CD4-positive, CD25-positive, alpha-beta regulatory T cell (primary cell): ENCODE measurements at regions not wholly inside any gene's neighbourhood (a gene's known extent, or its start where the extent isn't known, plus 50 kb on each side); places are given as distances from the start of the nearest gene placed in this dataset.

Source experiments
- ATAC-seq, 2 donors: fragments of 150-1000 bp; cut with Tn5 transposase; one replicate each; pipeline ENCODE4 v1.10.0; 2021; ENCODE audit warnings: low read depth in 2 of 2, moderate number of reproducible peaks in 2 of 2, moderate library complexity in 1 of 2
- DNase-seq, 3 donors: peaks; one replicate each; pipeline versions ENCODE4 v3.0.0 to v3.0.0-alpha.2; 2012 to 2022; ENCODE audit warnings: mixed read lengths in 1 of 3
- H3K27ac ChIP-seq: one replicate; pipeline ENCODE4 v1.7.0; 2013; ENCODE audit warnings: mild to moderate bottlenecking, low read length; ENCODE audit not compliant: insufficient read depth, poor library complexity, severe bottlenecking
- H3K27me3 ChIP-seq: one replicate; pipeline ENCODE4 v1.7.0; 2013; ENCODE audit warnings: low read length; ENCODE audit not compliant: control insufficient read depth, insufficient read depth
- H3K36me3 ChIP-seq: one replicate; pipeline ENCODE4 v1.7.0; 2013; ENCODE audit warnings: mild to moderate bottlenecking, low read length, moderate library complexity; ENCODE audit not compliant: control insufficient read depth, insufficient read depth
- H3K4me1 ChIP-seq: 2 replicates; pipeline ENCODE4 v1.7.0; 2013; ENCODE audit warnings: mild to moderate bottlenecking, low read length; ENCODE audit not compliant: insufficient read depth, control insufficient read depth, poor library complexity, severe bottlenecking
- H3K4me3 ChIP-seq: one replicate; pipeline ENCODE4 v1.7.0; 2013; ENCODE audit warnings: low read depth, mild to moderate bottlenecking, low read length, moderate library complexity
- H3K9me3 ChIP-seq, 2 experiments: 1 replicate in 1 of 2; 2 replicates in 1 of 2; pipeline ENCODE4 v1.7.0; 2013; ENCODE audit warnings: low read length in 2 of 2, mild to moderate bottlenecking in 1 of 2, moderate library complexity in 1 of 2; ENCODE audit not compliant: control insufficient read depth in 2 of 2
- H3K27ac Mint-ChIP-seq, 3 donors: one replicate each; pipeline ENCODE4 v1.8.0; 2020 to 2022; ENCODE audit warnings: mild to moderate bottlenecking in 3 of 3, mixed read lengths in 3 of 3, moderate library complexity in 2 of 3
- H3K27me3 Mint-ChIP-seq: one replicate; pipeline ENCODE4 v1.8.0; 2022; ENCODE audit warnings: mild to moderate bottlenecking, mixed read lengths
- H3K36me3 Mint-ChIP-seq: one replicate; pipeline ENCODE4 v1.8.0; 2020; ENCODE audit warnings: mixed read lengths
- H3K4me1 Mint-ChIP-seq, 4 donors: one replicate each; pipeline ENCODE4 v1.8.0; 2020 to 2022; ENCODE audit warnings: mixed read lengths in 4 of 4, mild to moderate bottlenecking in 1 of 4
- H3K4me3 Mint-ChIP-seq, 4 donors: one replicate each; pipeline ENCODE4 v1.8.0; 2020 to 2022; ENCODE audit warnings: mild to moderate bottlenecking in 4 of 4, mixed read lengths in 4 of 4, moderate library complexity in 3 of 4
- H3K9me3 Mint-ChIP-seq, 7 donors: one replicate each; pipeline ENCODE4 v1.8.0; 2020 to 2022; ENCODE audit warnings: mixed read lengths in 7 of 7, mild to moderate bottlenecking in 3 of 7, moderate library complexity in 2 of 7

- Mint-ChIP-seq H3K36me3 (no peaks in the 10 kb centered on the region), H3K9me3 (peaks cover 0 to 1% (median 0%) of the 10 kb centered on the region in 7 donors), H3K27me3 (peaks cover 7% of the 10 kb centered on the region), H3K27ac (no peak overlapping the region), H3K4me1 (no peaks in the 10 kb centered on the region), H3K4me3 (no peak overlapping the region)
- Histone ChIP-seq H3K36me3 (no peaks in the 10 kb centered on the region), H3K27me3 (no peaks in the 10 kb centered on the region), H3K4me3 (no peak overlapping the region), H3K9me3 (no peaks in the 10 kb centered on the region), H3K4me1 (no peaks in the 10 kb centered on the region), H3K27ac (no peak overlapping the region)
- DNase-seq (no peak), ATAC-seq (no peak)
These were observed 63.0 kb upstream of the ADAMTSL1 start for GRCh38 chr9:18410983-18411382.

- no peak overlapping the region for H3K4me3 Mint-ChIP-seq
- H3K4me3 ChIP-seq = no peak overlapping the region
- no peaks in the 10 kb centered on the region for H3K9me3 ChIP-seq
- no peaks in the 10 kb centered on the region for H3K4me1 Mint-ChIP-seq
- H3K27ac Mint-ChIP-seq = no peak overlapping the region
- no peaks in the 10 kb centered on the region for H3K27me3 Mint-ChIP-seq
- no peak for DNase-seq
- no peaks in the 10 kb centered on the region for H3K36me3 ChIP-seq
- H3K27ac ChIP-seq = no peak overlapping the region
- H3K4me1 ChIP-seq = no peaks in the 10 kb centered on the region
- no peaks in the 10 kb centered on the region for H3K27me3 ChIP-seq
- no peaks in the 10 kb centered on the region for H3K36me3 Mint-ChIP-seq
- H3K9me3 Mint-ChIP-seq = peaks cover 0 to 9% (median 1%) of the 10 kb centered on the region in 7 donors
- no peak for ATAC-seq
These were observed 52.6 kb upstream of the ADAMTSL1 start for GRCh38 chr9:18421391-18421790.

GRCh38 chr9:18422296-18423036, 51.5 kb upstream of the ADAMTSL1 start:
- Histone ChIP-seq H3K4me1 (no peaks in the 10 kb centered on the region), H3K36me3 (no peaks in the 10 kb centered on the region), H3K27me3 (no peaks in the 10 kb centered on the region), H3K4me3 (no peak overlapping the region), H3K27ac (no peak overlapping the region), H3K9me3 (no peaks in the 10 kb centered on the region)
- DNase-seq = no peak
- H3K4me1 Mint-ChIP-seq = no peaks in the 10 kb centered on the region
- no peaks in the 10 kb centered on the region for H3K27me3 Mint-ChIP-seq
- peaks cover 0 to 9% (median 1%) of the 10 kb centered on the region in 7 donors for H3K9me3 Mint-ChIP-seq
- no peaks in the 10 kb centered on the region for H3K36me3 Mint-ChIP-seq
- H3K4me3 Mint-ChIP-seq = no peak overlapping the region
- no peak for ATAC-seq
- H3K27ac Mint-ChIP-seq = no peak overlapping the region

- no peaks in the 10 kb centered on the region for H3K4me1 Mint-ChIP-seq
- H3K27ac Mint-ChIP-seq = no peak overlapping the region
- no peak for DNase-seq
- no peak overlapping the region for H3K4me3 Mint-ChIP-seq
- Histone ChIP-seq H3K4me1 (no peaks in the 10 kb centered on the region), H3K36me3 (no peaks in the 10 kb centered on the region), H3K27me3 (no peaks in the 10 kb centered on the region), H3K27ac (no peak overlapping the region), H3K9me3 (no peaks in the 10 kb centered on the region), H3K4me3 (no peak overlapping the region)
- H3K36me3 Mint-ChIP-seq = no peaks in the 10 kb centered on the region
- H3K27me3 Mint-ChIP-seq = no peaks in the 10 kb centered on the region
- no peak for ATAC-seq
- H3K9me3 Mint-ChIP-seq = peaks cover 0 to 9% (median 0%) of the 10 kb centered on the region in 7 donors
These were observed 50.0 kb upstream of the ADAMTSL1 start for GRCh38 chr9:18423791-18424531.
